Thoracic aorta (tissue), 2 donors: ENCODE measurements at regions not wholly inside any gene's neighbourhood (a gene's known extent, or its start where the extent isn't known, plus 50 kb on each side); places are given as distances from the start of the nearest gene placed in this dataset.

Source experiments
- ATAC-seq: fragments of 150-250 bp; one replicate; pipeline ENCODE4 v1.8.0; 2017; ENCODE audit warnings: low read depth; ENCODE audit not compliant: insufficient number of reproducible peaks, low FRiP score
- DNase-seq: peaks from one replicate; pipeline ENCODE4 v3.0.0-alpha.2; 2020; ENCODE audit warnings: low spot score
- H3K27ac ChIP-seq, 2 donors: fragments of 200-600 bp; sonication (generic); 1 replicate in 1 of 2; 2 replicates in 1 of 2; pipeline ENCODE4 v1.5.1; 2016; ENCODE audit warnings: mild to moderate bottlenecking in 2 of 2, moderate library complexity in 2 of 2
- H3K27me3 ChIP-seq: fragments of 200-600 bp; sonication (generic); replicated peaks from 2 replicates; pipeline ENCODE4 v1.6.0; 2016; ENCODE audit warnings: mild to moderate bottlenecking; ENCODE audit not compliant: insufficient read depth
- H3K36me3 ChIP-seq: fragments of 200-600 bp; sonication (generic); one replicate; pipeline ENCODE4 v1.5.1; 2016
- H3K4me1 ChIP-seq, 2 donors: fragments of 200-600 bp; sonication (generic); 1 replicate in 1 of 2; 2 replicates in 1 of 2; pipeline versions ENCODE4 v1.5.1 to v1.6.0; 2016; ENCODE audit warnings: low read depth in 2 of 2, mild to moderate bottlenecking in 1 of 2; ENCODE audit not compliant: control insufficient read depth in 1 of 2
- H3K4me3 ChIP-seq: fragments of 200-600 bp; sonication (generic); 2 replicates; pipeline ENCODE4 v1.5.1; 2016; ENCODE audit warnings: mild to moderate bottlenecking
- H3K9me3 ChIP-seq: fragments of 200-600 bp; sonication (generic); 2 replicates; pipeline ENCODE4 v1.5.1; 2016
- TF ChIP-seq, protein P1 (sequence below): fragments of 200-600 bp; sonication (generic); IDR thresholded peaks from one replicate; pipeline ENCODE4 v1.5.1; 2019; ENCODE audit warnings: antibody characterized with exemption

DNA sequence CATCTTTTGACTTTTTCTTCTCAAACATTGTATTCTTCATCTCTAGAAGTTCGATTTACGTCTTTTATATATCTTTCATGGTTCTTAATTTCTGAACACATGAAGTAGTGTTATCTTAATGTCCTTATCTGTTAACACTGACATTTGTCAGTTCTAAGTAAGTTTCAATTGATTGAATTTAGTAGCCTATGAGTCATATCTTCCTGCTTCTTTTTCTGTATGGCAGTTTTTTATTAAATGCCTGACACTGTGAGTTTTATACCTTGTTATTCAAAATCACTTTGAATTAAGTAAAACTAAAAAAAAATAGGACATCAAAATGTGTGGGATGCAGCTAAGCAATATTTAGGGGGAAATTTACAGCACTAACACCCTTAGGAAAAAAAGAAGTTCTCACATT is 707.0 kb upstream of the ACO1 start:
- Histone ChIP-seq H3K9me3 (no peaks in the 10 kb centered on the region), H3K4me1 (no peaks in the 10 kb centered on the region), H3K27me3 (no peaks in the 10 kb centered on the region), H3K27ac (no peak overlapping the region), H3K4me3 (no peak overlapping the region), H3K36me3 (no peaks in the 10 kb centered on the region)
- TF ChIP-seq, protein P1, sequence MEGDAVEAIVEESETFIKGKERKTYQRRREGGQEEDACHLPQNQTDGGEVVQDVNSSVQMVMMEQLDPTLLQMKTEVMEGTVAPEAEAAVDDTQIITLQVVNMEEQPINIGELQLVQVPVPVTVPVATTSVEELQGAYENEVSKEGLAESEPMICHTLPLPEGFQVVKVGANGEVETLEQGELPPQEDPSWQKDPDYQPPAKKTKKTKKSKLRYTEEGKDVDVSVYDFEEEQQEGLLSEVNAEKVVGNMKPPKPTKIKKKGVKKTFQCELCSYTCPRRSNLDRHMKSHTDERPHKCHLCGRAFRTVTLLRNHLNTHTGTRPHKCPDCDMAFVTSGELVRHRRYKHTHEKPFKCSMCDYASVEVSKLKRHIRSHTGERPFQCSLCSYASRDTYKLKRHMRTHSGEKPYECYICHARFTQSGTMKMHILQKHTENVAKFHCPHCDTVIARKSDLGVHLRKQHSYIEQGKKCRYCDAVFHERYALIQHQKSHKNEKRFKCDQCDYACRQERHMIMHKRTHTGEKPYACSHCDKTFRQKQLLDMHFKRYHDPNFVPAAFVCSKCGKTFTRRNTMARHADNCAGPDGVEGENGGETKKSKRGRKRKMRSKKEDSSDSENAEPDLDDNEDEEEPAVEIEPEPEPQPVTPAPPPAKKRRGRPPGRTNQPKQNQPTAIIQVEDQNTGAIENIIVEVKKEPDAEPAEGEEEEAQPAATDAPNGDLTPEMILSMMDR, result no peak
- DNase-seq, result no peak
- no peak for ATAC-seq

DNA sequence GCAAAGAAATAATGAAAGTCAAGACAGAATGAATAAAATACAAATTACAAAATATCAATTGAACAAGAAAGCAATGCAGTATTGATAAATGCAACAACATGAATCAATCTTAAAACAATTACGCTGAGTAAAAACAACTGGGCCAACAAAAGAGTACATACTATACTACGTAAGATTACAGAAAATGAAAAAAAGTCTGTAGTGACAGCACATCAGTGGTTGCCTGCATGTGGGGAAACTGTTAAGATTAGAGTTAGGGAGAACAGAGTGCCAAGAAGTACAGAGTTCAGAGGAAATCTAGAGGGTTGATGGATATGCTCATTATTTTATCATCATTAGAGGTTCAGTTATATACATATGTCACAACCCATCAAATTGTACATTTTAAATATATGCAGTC is 706.6 kb upstream of the ACO1 start:
- Histone ChIP-seq H3K27me3 (no peaks in the 10 kb centered on the region), H3K4me3 (no peak overlapping the region), H3K27ac (no peak overlapping the region), H3K9me3 (no peaks in the 10 kb centered on the region), H3K4me1 (no peaks in the 10 kb centered on the region), H3K36me3 (no peaks in the 10 kb centered on the region)
- TF ChIP-seq, protein P1, result no peak
- DNase-seq (no peak), ATAC-seq (no peak)

DNA sequence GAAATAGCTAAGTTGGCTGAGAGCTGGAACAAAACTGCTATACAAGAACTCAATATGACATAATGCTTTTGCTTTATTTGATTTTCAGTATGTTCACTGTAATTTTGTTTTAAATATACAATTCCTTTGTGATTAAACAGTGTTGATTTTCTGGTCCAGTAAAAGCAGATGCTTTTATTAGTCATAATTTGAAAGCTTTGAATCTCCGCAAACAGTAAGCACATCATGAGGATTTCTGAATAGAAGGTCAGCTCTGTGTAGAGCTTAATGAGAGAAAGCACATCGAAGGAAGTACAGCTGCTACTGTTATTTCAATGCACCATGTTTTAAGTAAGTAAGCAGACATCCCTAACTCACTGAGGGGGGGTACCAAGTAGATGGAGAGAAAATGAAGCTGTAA is 701.3 kb upstream of the ACO1 start:
- Histone ChIP-seq H3K27ac (no peak overlapping the region), H3K9me3 (no peaks in the 10 kb centered on the region), H3K4me1 (no peaks in the 10 kb centered on the region), H3K27me3 (no peaks in the 10 kb centered on the region), H3K4me3 (no peak overlapping the region), H3K36me3 (no peaks in the 10 kb centered on the region)
- DNase-seq (no peak), ATAC-seq (no peak)
- TF ChIP-seq, protein P1, result no peak

DNA sequence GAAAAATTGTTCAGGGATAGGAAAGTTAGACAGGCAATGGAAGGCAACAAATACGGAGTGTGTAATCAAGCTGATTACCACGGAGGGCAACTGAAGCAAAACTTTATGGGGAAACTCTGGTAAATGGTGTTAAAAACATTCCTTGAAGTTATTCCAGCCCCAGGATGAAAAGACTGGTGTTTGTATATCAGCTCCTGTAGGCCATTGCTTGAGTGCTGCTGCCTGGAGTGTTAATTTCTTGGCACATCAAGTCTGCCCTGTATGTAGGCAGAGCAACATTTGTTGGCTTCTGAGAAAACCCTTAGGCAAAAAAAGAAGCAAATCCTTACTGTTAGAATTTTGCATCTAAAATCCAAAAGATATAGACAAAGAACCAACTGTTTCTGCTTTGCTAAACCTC is 686.5 kb upstream of the ACO1 start:
- Histone ChIP-seq H3K4me3 (no peak overlapping the region), H3K36me3 (no peaks in the 10 kb centered on the region), H3K27ac (no peak overlapping the region), H3K27me3 (no peaks in the 10 kb centered on the region), H3K4me1 (no peaks in the 10 kb centered on the region), H3K9me3 (no peaks in the 10 kb centered on the region)
- TF ChIP-seq, protein P1, result no peak
- DNase-seq, result no peak
- ATAC-seq, result no peak

DNA sequence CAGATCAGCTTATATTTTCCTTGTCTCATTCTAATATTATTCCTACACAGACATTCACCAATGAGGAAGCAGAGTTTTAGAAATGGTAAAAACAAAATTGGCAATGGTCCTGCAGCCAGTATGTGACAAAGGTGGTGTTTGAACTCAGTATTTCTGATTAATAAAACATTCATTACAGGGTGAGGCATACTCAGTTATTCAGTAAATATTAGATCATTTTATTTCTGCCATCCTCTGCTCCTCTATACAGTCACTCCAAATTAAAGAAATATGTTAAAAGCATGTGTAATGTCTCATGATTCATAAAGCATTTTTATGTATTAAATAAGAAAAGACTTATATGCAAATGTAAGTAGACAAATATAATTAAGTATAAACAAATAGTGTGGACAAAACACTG is 684.6 kb upstream of the ACO1 start:
- DNase-seq (no peak), ATAC-seq (no peak)
- TF ChIP-seq, protein P1, result no peak
- Histone ChIP-seq H3K9me3 (no peaks in the 10 kb centered on the region), H3K27me3 (no peaks in the 10 kb centered on the region), H3K4me3 (no peak overlapping the region), H3K27ac (no peak overlapping the region), H3K36me3 (no peaks in the 10 kb centered on the region), H3K4me1 (no peaks in the 10 kb centered on the region)
